Endothelial cell of umbilical vein (primary cell): ENCODE measurements at regions not wholly inside any gene's neighbourhood (a gene's known extent, or its start where the extent isn't known, plus 50 kb on each side); places are given as distances from the start of the nearest gene placed in this dataset.

Experiments
- BruUV-seq: library from RNA; stranded (reverse); fragments of 400-500 nt; replicated peaks from 2 replicates; lab custom pipeline; 2021; lab: Mats Ljungman, UMichigan
- CTCF ChIA-PET: fragments of 300-600, 350-600 bp; sonication (Branson Sonifier 250); formaldehyde crosslinking; loops from one replicate; lab custom pipeline; 2021; ENCODE audit warnings: antibody characterized with exemption, inconsistent platforms; lab: Charles Lee
- POLR2A ChIA-PET: fragments of 300-600, 350-600 bp; sonication (Branson Sonifier 250); formaldehyde crosslinking; loops from one replicate; lab custom pipeline; 2021; ENCODE audit warnings: antibody characterized with exemption, inconsistent platforms; lab: Charles Lee
- DNase-seq: peaks from one replicate; pipeline ENCODE4 v3.0.0-alpha.2; 2011; ENCODE audit warnings: low read depth, low spot score
- FAIRE-seq: peaks from 2 replicates; lab custom pipeline; 2011; peaks lifted over from hg19 to GRCh38; lab: Jason Lieb, UNC
- H2AFZ ChIP-seq: 2 replicates; pipeline ENCODE4 v1.6.0; 2012; ENCODE audit warnings: low read depth, low read length, control low read depth, inconsistent platforms
- H3K27ac ChIP-seq: 2 replicates; pipeline ENCODE4 v1.5.1; 2011; ENCODE audit warnings: low read depth, mild to moderate bottlenecking, control low read depth, low read length, moderate library complexity; ENCODE audit not compliant: insufficient read depth
- H3K27me3 ChIP-seq, 2 experiments: 2 replicates each; pipeline versions ENCODE4 v1.6.0 to v1.6.1; 2011; ENCODE audit warnings: low read length in 2 of 2, mixed read lengths in 1 of 2; ENCODE audit not compliant: control insufficient read depth in 2 of 2, insufficient read depth in 2 of 2
- H3K36me3 ChIP-seq, 2 experiments: 2 replicates in 1 of 2; 3 replicates in 1 of 2; pipeline ENCODE4 v1.5.1; 2011; ENCODE audit warnings: low read length in 2 of 2, mild to moderate bottlenecking in 1 of 2, moderate library complexity in 1 of 2; ENCODE audit not compliant: control insufficient read depth in 2 of 2, insufficient read depth in 2 of 2; ENCODE audit errors: extremely low read depth in 1 of 2
- H3K4me1 ChIP-seq: 3 replicates; pipeline ENCODE4 v1.5.1; 2011; ENCODE audit warnings: mild to moderate bottlenecking, low read length; ENCODE audit not compliant: control insufficient read depth, insufficient read depth; ENCODE audit errors: extremely low read depth
- H3K4me2 ChIP-seq: 2 replicates; pipeline ENCODE4 v1.6.1; 2011; ENCODE audit warnings: low read length, control low read depth, mixed read lengths; ENCODE audit not compliant: insufficient read depth
- H3K4me3 ChIP-seq, 3 experiments: fragments of 200-600 bp in 1 of 3; sonication (generic), shearing (Covaris generic) in 1 of 3; replicated peaks in 1 of 3; 2 replicates each; pipeline ENCODE4 v1.5.1; 2011 to 2016; ENCODE audit warnings: control low read depth in 3 of 3, low read length in 3 of 3, mild to moderate bottlenecking in 2 of 3, inconsistent platforms in 1 of 3, low read depth in 1 of 3, moderate library complexity in 1 of 3; ENCODE audit not compliant: insufficient read depth in 1 of 3
- H3K79me2 ChIP-seq: 2 replicates; pipeline ENCODE4 v1.6.0; 2012; ENCODE audit warnings: low read length, inconsistent platforms; ENCODE audit not compliant: control insufficient read depth, insufficient read depth
- H3K9ac ChIP-seq: replicated peaks from 2 replicates; pipeline ENCODE3; 2011; ENCODE audit warnings: low read length, control low read depth; ENCODE audit not compliant: insufficient read depth; ENCODE audit errors: extremely low read depth
- H3K9me1 ChIP-seq: replicated peaks from 3 replicates; pipeline ENCODE4 v1.6.0; 2011; ENCODE audit warnings: mild to moderate bottlenecking, low read length; ENCODE audit not compliant: control insufficient read depth, insufficient read depth; ENCODE audit errors: extremely low read depth
- H3K9me3 ChIP-seq: replicated peaks from 2 replicates; pipeline ENCODE4 v1.5.1; 2012; ENCODE audit warnings: low read length, inconsistent platforms; ENCODE audit not compliant: control insufficient read depth, insufficient read depth
- H4K20me1 ChIP-seq: replicated peaks from 2 replicates; pipeline ENCODE3; 2011; ENCODE audit warnings: mild to moderate bottlenecking, low read length; ENCODE audit not compliant: control insufficient read depth, insufficient read depth; ENCODE audit errors: extremely low read depth
- CTCF ChIP-seq, 2 donors: IDR thresholded peaks; 1 replicate in 1 of 2; 2 replicates in 1 of 2; pipeline ENCODE4 v1.5.1; 2011; ENCODE audit warnings: low read length in 2 of 2, mild to moderate bottlenecking in 2 of 2, moderate library complexity in 2 of 2, control low read depth in 1 of 2, inconsistent platforms in 1 of 2, low read depth in 1 of 2; ENCODE audit not compliant: insufficient read depth in 1 of 2; ENCODE audit errors: extremely low read depth in 1 of 2
- EZH2 ChIP-seq: IDR thresholded peaks from 2 replicates; pipeline ENCODE4 v1.6.1; 2012; ENCODE audit warnings: borderline replicate concordance, low read depth, mild to moderate bottlenecking, moderate library complexity, low read length, inconsistent platforms; ENCODE audit not compliant: severe bottlenecking
- FOS ChIP-seq: IDR thresholded peaks from 2 replicates; pipeline ENCODE4 v1.6.1; 2011; ENCODE audit warnings: mild to moderate bottlenecking, low read length, moderate library complexity, borderline replicate concordance; ENCODE audit not compliant: insufficient read depth
- GATA2 ChIP-seq: IDR thresholded peaks from 2 replicates; pipeline ENCODE4 v1.7.0; 2011; ENCODE audit warnings: low read depth, mild to moderate bottlenecking, moderate library complexity, mixed read lengths, low read length; ENCODE audit not compliant: insufficient read length, insufficient read depth
- JUN ChIP-seq: IDR thresholded peaks from 2 replicates; pipeline ENCODE4 v1.6.1; 2011; ENCODE audit warnings: borderline replicate concordance, low read depth; ENCODE audit not compliant: insufficient read length, insufficient read depth
- MAX ChIP-seq: IDR thresholded peaks from 2 replicates; pipeline ENCODE4 v1.6.1; 2011; ENCODE audit not compliant: insufficient read depth, insufficient read length
- MYC ChIP-seq: IDR thresholded peaks from one replicate; pipeline ENCODE4 v1.6.1; 2011; ENCODE audit warnings: mild to moderate bottlenecking, low read depth, low read length
- POLR2A ChIP-seq: IDR thresholded peaks from 2 replicates; pipeline ENCODE4 v1.6.1; 2012; ENCODE audit warnings: low read depth, mild to moderate bottlenecking, control low read depth, low read length
- POLR2AphosphoS5 ChIP-seq: IDR thresholded peaks from 2 replicates; pipeline ENCODE4 v1.6.1; 2012; ENCODE audit warnings: low read depth, mild to moderate bottlenecking, control low read depth, low read length, moderate library complexity; ENCODE audit not compliant: insufficient read depth
- dilution Hi-C: fragments of 300-500 bp; cut with MboI; formaldehyde crosslinking; loops from one replicate; pipeline ENCODE4 v1.15.0; 2019; ENCODE audit warnings: low sequenced_read_pairs; ENCODE audit not compliant: extremely low pct_ligation_motif_present
- intact Hi-C: fragments of 100-400 bp; cut with micrococcal nuclease; formaldehyde crosslinking; loops from one replicate; pipeline ENCODE4 v1.10.0; 2022

- no peak for TF ChIP-seq POLR2AphosphoS5
- TF ChIP-seq CTCF (IDR thresholded peaks at IDR 0.05; ENCODE audit: extremely low read depth in 1 of 2, insufficient read depth in 1 of 2, low read depth in 1 of 2, low read length in 2 of 2), result no peak
- TF ChIP-seq EZH2, result no peak
- TF ChIP-seq MAX, result no peak
- no peak for TF ChIP-seq POLR2A
- TF ChIP-seq GATA2, result no peak
- TF ChIP-seq FOS, result no peak
- no peak for TF ChIP-seq MYC
- TF ChIP-seq JUN, result no peak
- dilution Hi-C loops (no loop called here), intact Hi-C loops (no loop called here)
- Histone ChIP-seq H3K9me1 (no peaks in the 10 kb centered on the region), H3K79me2 (no peaks in the 10 kb centered on the region), H3K4me2 (no peak overlapping the region), H4K20me1 (no peaks in the 10 kb centered on the region), H3K4me1 (no peaks in the 10 kb centered on the region), H3K27ac (no peak overlapping the region), H3K9me3 (no peaks in the 10 kb centered on the region), H3K4me3 (no peak overlapping the region), H2AFZ (no peak overlapping the region), H3K27me3 (peaks cover 7 to 11% of the 10 kb centered on the region in 2 experiments), H3K9ac (no peak overlapping the region), H3K36me3 (no peaks in the 10 kb centered on the region)
- ChIA-PET POLR2A (no interaction called here), CTCF (interaction anchor here (1.2 to 2.2 kb wide), 5 partner anchors 19 to 173 kb away, joined by 5 to 22 read pairs (median 5); no protein-coding TSS in a partner anchor)
- BruUV-seq, result no TSS peak
- no peak for DNase-seq
- no peak for FAIRE-seq
Measured at GRCh38 chr14:22202313-22202712, 386.7 kb downstream of the DAD1 start.
